ENCODE measurements at regions not wholly inside any gene's neighbourhood (a gene's known extent, or its start where the extent isn't known, plus 50 kb on each side); places are given as distances from the start of the nearest gene placed in this dataset.
"Not testable (repeated sequence)": the region's sequence is repeated elsewhere in the genome, so short reads cannot be mapped to it uniquely, and the experiment has no call there.

- DNase-seq (ENCODE audit: low read depth in 3 of 3), result no peak
Measured at GRCh38 chr22:48500471-48501230, 1327.0 kb downstream of the BRD1 start.

- no peak for DNase-seq (ENCODE audit: low read depth in 3 of 3)
Measured at GRCh38 chr22:48499456-48500425, 1327.9 kb downstream of the BRD1 start.

DNA sequence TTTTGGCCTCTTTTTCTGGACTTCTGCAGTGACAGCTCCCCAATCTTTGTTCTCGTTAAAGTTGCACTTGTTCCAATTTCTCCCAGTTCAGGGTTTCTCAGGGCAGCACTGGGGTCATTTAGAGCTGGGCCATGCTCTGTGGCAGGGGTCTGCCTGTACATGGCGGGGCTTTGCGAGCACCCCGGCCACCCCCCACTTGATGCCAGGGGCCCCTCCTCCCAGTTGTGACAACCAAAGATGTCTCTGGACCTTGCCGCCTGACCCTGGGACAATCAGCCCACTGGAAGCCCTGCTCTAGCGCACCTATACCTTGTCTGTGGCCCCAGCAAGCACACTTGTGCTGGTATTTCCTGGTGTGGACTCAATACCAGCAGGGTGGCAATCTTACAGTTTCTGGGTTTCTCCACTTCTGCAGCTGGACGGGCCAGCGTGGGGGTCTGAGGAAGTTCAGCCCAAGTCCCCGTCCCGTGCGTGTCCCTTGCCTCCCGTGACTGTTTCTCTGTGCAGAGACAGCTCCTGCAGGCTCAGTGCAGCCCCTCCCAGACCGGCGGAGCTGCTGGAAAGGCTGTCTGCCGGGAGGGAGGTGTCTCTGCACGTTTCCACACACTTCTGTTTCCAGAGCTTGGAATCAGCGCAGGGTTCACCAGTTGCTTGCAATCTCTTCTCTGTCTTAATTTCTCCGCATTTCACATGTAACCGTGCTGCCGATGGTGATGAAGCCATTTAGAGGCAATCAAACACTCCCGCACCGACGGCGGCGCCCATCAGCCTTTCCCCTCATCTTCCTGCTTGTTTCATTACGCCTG, 1328.9 kb downstream of the BRD1 start:
- DNase-seq (ENCODE audit: low read depth in 3 of 3), result no peak

- DNase-seq (ENCODE audit: low read depth in 3 of 3), result not testable (repeated sequence)
Measured at GRCh38 chr22:48497743-48498520, 1329.7 kb downstream of the BRD1 start.

GRCh38 chr22:48496987-48497650, 1330.6 kb downstream of the BRD1 start:
- no peak for DNase-seq (ENCODE audit: low read depth in 3 of 3)

DNA sequence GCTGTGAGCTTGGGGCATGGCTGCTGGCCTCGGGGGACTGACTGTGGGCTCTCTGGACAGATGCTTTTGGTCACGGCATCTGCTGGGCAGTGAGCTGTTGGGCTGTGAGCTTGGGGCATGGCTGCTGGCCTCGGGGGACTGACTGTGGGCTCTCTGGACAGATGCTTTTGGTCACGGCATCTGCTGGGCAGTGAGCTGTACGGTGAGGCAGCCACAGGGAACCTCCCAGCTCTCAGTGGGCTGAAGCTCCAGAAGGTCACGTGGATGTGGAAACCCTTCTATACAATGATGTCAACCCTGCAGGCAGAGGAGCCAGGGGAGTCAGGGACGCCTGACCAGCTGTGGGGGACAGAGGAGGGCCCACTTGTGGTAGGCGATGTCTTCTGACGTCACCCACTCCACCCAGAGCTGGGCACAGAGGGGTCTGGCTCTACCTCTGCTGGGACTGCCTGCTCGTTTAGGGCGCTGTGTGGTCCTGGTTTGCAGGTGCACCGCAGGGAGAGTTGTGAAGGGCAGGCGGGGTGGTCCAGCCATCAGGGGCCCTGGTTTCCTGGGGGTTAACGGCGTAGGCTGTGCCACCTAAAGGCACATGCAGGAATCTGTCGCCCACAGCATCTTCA, 1331.3 kb downstream of the BRD1 start:
- no peak for DNase-seq (ENCODE audit: low read depth in 3 of 3)

- no peak for DNase-seq (ENCODE audit: low read depth in 3 of 3)
Measured at GRCh38 chr22:48495751-48496080, 1332.0 kb downstream of the BRD1 start.

GRCh38 chr22:48494968-48495750, 1332.5 kb downstream of the BRD1 start:
- no peak for DNase-seq (ENCODE audit: low read depth in 3 of 3)

- DNase-seq (ENCODE audit: low read depth in 3 of 3), result no peak
Measured at GRCh38 chr22:48494256-48494967, 1333.3 kb downstream of the BRD1 start.

DNA sequence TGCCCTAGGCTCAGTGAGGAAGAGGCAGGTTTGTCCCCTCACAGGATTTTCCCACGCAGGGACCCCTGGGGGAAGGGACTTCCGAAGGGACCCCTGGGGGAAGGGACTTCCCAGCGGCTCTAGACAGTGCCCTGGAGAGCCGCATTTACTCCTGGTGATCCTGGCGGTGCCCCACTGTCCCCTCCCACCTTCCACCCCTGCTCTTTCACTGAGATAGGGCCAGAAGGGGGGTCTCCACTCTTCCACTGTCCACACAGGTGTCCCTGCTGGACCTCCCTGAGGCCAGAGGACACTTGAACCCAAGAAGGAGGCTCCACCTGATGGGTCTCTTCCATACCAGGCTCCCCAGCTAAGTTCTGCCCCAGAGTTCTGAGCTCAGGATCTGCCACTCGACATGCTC, 1333.9 kb downstream of the BRD1 start:
- no peak for DNase-seq (ENCODE audit: low read depth in 3 of 3)

DNA sequence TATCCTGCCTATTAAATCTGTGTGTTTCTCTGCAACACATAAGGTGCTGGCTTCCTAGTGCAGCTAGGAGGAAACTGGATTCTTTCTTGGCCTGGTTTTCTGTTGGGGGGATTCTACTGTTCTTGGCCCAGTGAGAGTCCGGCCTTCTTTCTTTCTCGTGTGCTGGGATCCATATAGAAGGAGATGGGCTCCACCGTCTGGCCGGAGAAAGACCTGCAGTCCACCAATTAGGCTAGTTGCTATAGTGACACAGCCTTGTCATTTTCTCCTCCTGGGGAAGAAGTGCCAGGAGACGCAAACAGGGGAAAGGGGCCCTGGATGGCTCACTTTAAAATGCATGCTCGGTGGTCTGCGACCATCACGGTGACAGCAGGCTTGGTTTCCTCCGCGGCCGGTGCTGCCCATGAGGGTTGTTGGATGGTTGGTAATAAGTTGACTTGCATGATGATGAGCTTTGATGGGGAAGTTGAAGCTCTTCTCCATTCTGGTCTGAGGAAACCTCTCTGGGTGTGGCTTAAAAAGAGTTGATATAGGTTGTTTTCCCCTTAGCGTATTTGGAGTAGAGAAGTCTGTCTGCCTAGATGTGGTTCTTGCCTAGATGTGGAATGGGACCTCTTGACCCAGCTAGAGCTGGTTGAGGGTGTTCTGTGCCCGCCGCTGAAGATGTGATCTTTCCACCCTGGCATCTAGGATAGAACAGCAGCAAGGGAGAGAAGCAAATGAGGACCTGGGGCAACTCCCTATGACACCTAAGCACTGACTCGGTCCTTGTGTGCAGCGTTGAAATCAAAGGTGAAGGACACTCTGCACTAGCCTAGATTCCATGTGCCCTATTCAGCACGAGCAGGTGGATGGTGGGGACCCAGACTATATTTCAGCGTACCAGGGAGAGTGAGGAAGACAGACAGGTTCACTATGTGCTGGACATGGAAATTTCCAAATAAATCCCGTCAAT, 1335.0 kb downstream of the BRD1 start:
- peak in 1 of 3 experiments; percentile 33 for DNase-seq (ENCODE audit: low read depth in 3 of 3)

DNA sequence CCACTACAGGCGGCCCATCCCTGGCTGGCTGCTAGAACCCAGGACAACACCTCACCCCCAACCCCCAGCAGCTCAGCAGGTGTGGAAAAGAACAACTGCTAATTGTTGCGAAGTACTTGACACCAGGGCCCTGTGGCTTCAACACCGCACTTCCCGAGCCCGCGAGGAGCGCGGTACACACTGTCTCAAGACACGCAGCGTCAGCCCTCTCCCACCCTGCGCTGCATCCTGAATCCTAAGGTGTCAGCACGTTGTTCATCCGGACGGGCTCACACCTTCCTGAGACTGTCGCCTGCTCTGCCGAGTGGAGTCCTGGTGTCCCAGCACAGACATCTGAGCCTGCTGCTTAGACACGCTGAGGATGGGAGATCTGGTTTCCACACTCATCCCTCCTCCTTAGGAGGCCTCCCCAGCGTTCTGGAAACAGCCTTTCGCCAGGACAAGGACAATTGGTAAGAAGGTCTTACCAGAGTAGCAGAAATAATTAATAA, 1336.2 kb downstream of the BRD1 start:
- DNase-seq (ENCODE audit: low read depth in 3 of 3), result no peak

DNA sequence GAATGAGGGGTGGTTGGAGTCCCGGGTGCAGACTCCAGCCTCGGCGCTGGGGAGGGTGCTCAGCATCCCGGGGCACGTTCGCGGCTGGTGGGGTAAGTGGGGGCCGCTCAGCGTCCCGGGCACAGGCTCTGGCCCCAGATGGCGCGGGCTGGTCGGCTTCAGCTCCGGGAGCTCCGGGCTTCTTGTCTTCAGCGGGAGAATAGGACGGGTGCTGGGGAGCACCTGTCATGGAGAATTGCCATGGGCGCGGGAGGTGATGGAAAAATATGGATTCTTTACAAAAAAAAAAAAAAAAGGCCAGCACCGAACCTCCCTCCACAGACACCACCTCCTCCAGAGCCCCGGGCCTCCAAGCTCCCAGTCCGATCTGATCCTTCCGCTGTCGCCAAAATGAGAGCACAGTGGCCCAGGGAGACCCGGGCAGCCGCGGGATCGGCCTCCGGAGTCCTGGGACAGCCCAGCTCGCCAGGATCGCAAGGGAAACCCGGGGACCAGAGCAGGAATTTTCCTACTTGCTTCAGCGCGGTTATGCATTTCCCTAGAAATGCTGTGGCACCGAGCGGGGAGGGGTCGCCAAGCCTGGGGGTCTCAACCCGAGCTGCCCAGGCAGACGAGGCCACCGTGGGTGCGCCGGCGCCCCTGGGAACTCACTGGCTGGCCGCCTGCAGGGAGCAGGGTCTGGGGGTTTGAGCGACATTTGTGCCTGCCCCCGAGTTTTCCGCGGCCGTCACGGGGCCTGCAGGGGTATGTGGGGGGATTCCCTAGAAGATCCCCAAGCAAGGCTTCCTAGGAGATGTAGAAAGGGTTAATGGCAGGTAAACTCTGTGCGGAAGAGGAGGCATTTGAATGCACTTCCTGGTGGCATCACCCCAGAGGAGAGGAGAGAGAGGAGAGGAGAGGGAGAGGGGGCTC, 1336.9 kb downstream of the BRD1 start:
- no peak for DNase-seq (ENCODE audit: low read depth in 3 of 3)

DNA sequence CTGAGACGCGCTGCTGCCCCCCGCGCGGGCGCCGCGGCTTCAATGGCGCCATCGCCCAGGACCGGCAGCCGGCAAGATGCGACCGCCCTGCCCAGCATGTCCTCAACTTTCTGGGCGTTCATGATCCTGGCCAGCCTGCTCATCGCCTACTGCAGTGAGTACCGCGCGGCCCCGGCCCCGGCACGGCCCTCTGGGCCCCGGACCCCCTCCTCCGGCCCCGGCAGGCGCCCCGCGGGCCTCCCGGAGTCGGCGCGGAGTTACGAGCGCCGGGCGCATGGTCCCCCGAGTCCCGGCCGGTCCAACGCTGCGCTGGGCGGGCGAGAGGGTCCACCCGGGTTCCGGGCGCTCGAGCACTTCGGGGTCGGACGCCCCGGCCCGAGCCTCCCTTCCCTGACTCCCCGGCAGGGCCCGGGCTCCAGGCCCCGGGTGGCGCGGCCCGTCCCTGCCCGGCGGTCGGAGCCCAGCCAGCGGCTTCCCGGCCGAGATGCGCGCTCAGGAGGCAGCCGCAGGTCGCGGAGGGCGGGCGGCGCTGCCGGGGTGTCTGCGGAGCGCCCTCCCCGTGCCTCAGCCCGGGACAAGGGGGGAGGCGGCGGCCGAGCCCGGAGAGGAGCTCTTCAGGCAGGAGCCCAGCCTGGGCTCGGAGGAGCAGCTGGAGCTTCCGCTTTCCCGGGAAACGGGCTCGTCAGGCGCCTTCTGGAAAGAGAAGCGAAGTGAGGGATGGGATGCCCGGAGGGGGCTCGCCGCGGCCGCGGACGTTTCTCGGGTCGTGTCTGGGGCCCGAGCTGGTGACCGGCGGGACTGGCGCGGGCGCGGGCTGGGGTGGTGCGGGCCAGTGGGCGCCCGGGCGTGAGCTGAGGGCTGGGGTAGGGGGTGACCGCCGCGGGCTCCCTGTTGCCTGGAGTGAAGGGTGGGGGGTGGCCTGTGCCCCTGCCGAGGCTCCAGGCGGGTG, 1337.8 kb downstream of the BRD1 start:
- DNase-seq (ENCODE audit: low read depth in 3 of 3), result no peak
